ENCODE measurements at regions not wholly inside any gene's neighbourhood (a gene's known extent, or its start where the extent isn't known, plus 50 kb on each side); places are given as distances from the start of the nearest gene placed in this dataset.

DNA sequence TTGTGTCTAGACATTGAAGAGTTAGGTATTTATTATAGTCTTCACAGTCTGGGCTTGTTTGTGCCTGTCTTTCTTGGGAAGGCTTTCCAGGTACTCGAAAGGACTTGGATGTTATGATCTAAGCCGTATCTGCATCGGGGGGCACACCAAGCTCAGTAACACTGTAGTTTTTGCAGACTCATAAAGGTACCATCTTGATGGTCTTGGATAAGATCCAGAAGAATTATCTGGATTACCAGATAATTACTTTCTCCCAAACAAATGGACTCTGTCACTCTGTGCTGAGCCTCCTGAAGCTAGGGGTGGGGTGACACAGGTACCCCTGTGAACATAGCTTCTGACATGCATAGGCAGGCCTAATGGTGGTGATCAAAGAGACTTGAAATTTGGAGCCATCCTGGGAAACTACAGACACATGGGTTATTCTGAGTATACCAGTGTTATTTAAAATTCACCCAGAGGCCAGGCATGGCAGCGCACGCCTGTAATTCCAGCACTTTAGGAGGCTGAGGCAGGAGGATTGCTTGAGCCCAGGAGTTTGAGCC lies 238.6 kb upstream of the TPM1 start:
- no peak for DNase-seq (ENCODE audit: low spot score)

DNA sequence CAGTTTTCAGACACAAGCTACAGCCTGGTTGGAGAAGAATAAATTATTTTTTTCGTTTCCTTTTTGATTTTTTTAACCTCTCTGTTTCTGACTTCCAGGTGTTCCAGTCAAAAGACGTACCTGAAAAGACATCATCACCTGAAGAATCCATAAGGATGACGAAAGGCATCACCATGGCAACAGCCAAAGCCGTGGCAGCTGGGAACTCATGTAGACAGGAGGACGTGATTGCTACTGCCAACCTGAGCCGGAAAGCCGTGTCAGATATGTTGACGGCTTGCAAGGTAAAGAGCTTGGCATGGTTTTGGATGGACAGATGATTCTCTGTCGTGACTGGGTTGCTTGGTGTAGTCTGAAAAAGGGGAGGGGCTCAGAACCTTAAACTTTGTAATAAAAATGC lies 237.0 kb upstream of the TPM1 start:
- DNase-seq (ENCODE audit: low spot score): no peak

DNA sequence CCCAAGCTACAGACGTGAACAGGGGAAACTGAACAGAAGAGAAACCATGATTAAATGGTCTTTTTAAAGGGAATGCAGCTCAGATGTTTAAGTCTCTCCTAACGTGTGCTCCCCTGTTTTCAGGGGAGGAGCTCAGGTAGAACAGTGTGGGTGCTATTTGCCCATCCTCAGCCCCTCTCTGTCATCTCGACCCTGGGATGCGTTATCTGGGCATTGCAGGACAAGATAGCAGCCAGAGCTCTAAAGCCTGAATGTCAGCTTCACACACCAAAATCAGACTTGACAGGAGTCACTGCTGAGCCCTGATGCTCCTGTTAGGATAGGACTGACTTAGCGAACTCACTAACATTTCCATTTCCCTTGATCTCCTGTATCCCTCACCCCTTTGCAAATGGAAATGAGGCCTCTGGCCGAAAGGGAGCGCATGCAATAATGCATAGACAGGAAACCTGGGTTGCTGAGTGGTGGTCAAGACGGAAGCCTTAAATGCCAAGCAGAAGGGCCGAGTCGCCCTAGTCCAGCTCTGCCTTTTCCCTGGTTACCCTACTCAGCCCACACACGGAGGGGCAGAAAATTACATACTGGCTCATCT lies 234.9 kb upstream of the TPM1 start:
- DNase-seq (ENCODE audit: low spot score): no peak

DNA sequence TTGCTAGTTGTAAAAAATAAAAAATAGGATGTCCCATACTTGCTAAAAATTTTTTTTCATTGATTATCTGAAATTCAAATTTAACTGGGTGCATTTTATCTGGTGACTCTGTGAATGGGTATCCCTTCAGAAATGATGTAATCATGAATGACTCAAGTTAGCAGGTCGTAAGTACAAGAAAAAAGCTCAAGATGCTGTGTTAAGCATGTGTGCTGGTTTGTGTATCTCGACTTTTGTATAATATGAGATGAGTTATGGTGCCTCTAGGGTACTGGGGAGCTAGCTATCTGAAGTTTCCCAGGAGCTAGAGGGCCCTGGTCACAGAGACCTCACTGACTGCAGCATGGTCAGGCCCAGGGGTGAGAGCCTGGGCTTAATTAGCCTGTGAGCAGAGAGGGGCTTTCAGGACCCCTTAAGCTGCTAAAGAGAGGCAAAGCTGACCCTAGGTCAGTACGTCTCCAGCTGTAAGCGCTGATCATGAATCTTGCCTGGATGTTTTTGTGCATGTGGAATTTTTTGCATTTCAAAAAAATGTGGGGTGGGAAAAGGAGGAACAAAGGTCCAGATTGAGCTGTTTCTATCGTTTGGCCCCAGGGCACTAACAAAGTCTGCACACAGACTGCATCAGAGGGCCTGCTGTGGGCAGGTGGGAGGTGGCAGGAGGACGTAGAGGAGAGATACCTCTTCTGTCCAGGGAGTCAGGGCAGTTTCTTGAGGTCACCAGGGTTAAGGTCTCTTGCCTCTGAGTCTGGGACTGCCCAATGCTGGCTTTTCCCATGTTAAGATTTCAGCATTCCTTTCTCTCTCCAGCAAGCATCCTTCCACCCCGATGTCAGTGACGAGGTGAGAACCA lies 233.2 kb upstream of the TPM1 start:
- DNase-seq (ENCODE audit: low spot score): peak; percentile 45

DNA sequence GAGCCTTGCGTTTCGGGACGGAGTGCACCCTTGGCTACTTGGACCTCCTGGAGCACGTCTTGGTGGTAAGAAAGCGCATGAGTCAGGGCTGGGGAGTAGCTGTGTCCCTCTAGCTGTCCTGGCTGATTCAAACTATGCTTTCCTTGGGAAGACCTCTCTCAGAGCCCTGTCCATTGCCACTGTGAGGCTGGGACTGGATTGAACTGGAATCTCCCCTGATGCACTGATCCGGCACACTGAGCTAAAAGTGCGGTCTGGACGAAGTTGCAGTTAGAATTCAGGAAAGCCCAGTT lies 232.6 kb upstream of the TPM1 start:
- no peak for DNase-seq (ENCODE audit: low spot score)

DNA sequence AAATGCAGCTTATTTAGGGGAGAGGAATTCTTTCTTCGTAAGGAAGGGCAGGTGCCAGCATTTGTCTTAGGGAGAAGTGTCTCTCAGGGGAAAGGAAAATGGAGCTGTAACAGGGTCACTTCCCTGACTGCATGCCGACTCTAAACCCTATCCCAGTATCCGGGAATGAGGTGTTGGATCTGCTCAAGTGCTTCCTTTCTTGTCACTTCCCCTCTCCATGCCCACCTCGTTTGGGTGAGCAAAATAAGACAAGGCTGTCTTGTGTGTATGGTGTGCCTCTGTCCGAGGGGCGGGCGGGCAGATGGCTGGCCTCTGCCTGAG lies 230.1 kb upstream of the TPM1 start:
- DNase-seq (ENCODE audit: low spot score): no peak

DNA sequence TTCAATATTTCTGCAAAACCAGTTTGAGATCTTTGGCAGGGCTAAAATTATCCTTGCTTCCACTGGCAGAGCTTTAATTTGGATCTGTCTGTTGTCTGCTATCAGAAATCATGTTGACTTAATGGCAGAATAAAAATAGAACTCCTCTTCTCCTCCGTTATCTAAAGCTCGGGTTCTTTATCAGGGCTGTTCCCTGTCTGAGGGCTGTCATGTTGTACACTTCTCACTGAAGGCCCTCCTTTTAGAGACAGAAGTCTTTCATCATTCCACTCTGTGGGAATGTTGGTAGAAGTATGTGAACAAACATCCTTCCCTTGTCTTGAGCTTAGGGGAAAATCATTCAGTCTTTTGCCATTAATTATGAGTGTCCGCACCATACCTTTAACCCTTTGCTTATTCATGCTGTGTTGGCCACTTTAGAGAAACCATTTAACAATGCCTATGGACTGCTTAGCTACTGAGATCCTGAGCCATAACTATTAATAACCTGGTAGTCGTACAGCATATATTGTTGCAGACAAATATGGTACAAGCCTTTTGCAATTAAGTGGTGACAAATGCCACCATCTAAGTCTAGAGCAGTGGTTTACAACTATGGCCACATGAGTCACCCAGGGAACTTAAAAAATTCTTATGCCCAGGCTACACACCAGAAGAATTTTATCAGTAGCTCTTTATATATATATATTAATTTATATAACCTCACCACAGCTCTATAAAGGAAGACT lies 226.0 kb upstream of the TPM1 start:
- DNase-seq (ENCODE audit: low spot score): no peak

DNA sequence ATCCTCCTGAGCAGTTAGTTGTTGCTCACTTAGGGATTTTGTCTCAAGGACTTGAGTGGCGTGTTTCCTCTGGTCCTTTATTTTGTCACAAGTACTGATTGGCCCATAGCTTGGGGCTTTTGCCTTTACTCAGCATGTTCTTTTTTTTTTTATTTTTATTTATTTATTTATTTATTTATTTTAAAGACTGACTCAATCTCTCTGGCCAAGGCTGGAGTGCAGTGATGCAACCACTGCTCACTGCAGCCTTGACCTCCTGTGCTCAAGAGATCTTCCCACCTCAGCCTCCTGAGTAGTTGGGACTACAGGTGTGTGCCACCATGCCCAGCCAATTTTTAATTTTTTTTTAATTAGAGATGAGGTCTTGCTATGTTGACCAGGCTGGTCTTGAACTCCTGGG lies 223.9 kb upstream of the TPM1 start:
- no peak for DNase-seq (ENCODE audit: low spot score)

DNA sequence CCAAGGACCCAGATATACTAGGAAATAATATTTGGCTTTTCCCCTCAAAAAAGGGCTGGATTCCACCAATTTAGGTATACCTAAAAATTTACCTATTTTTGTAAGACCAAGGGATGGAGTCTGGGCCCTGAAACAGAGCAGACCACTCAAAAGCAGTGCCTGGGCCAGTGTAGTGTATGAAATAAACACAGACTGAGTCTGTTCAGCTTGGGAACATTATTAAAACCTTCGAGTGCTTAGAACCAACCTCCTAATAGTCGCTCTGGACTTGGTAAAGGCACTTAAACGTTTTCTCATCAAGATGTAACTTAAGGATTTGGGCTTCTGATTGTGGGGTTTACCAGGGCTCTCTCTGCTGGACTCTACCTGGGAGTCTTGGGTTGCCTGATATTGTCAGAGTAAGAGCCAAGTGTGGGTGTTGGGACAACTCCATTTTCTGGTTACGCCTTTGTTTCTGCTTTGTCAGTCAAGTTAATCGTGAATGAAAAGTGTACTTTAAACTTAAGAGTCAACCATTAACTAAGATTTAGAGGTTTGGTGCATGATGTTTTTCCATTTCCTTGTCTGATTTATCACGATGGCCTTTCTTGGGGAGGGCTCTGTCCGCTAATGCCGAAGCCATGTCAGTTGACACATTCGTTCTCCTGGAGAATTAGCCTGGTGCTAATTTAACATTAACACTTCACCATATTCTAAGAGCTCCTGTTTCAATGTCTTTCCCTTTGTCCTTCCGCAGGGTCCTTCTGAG lies 221.0 kb upstream of the TPM1 start:
- DNase-seq (ENCODE audit: low spot score): no peak

DNA sequence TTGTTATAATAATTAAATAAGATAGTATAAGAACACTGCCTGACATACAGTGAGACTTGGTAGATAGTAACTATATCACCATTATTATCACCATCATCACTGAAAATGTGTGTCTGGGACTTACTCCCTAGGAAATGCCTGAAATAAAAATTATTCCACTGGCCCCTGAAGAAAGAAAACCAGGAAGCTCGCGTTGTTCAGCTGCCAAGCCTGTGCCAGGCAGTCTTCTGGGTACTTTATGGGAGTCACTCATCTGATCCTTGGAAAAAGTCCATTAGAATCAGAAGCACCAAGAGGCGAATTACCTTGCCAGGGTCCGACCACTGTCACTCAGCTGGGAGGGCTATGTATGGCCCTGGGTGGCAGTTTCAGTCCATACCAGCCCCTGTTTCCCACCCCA lies 220.3 kb upstream of the TPM1 start:
- no peak for DNase-seq (ENCODE audit: low spot score)

DNA sequence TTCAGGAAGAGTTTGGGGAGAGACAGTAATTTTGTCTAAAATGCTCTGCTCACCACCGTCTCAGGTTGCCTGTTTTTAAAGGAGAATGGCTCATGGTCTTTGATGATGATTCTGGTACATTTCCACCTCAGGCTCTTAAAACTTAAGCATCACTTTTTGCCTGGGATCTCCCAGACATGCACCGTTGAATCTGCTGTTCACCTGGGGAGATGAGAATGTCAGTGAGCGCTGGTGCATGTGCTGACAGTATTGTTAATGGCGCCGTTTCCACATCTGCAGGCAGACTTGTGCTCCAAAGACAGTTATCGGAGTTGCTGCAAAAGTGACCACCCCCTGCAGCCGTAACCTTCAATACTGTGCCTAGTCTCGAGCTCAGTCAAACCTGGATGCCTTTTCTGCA lies 219.0 kb upstream of the TPM1 start:
- no peak for DNase-seq (ENCODE audit: low spot score)

DNA sequence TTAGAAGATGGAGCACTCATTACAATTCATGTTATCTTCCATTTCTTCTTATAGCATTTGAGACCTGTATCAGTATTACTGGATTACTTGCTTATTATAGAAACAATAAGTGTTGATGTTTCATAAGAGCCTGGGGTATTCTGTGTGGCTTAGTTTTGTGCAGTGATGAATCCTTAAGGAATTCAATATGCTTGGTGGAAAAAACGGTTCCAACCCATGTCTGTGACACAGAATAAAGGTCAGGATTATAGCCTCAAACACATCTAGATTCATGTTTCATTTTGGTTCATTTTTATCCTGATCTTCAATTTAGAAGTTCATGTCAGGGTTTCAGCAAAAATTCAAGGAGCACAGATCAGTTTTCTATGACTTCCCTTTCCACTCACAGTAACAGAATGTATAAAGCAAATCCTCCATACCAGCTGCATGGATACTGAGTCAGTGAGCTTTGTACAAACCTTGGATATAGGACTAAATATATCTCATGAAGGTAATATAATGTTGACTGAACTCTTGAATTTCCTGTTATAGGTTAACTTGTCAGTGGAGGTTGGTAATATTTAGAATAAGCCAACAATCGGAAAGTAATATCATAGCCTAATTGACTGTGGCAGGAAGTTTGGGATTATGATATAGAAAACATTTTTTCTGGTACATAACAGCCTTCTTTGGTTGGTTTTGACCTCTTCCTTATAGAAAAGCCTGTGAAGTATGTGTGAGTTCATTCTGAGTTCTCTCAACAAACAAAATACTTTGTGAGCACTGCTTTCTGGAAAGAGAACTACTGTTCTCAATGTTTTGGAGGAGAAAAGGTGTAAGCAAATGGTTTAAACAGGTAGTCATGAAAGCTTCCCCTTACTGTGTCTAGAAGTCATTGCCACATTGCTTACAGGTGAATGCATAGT lies 218.2 kb upstream of the TPM1 start:
- peak; percentile 18 for DNase-seq (ENCODE audit: low spot score)

DNA sequence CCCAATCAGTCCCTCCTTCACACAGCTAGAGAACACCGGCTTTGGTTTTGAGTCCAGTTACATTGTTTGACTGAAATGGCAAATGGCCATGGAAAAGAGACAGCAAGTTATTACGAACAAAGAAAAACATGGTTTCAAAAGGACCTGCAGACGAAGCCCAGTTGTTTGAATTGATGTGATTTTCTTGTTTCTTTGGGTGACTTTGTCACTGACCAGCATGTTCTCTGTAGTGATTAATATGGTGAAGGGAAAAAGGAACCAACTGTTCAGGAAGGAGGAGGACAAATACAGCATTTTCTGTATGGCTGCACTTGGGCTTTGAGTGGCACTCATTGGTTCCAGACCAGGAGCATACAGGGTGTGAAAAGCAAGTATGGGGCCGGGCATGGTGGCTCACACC lies 217.4 kb upstream of the TPM1 start:
- no peak for DNase-seq (ENCODE audit: low spot score)

DNA sequence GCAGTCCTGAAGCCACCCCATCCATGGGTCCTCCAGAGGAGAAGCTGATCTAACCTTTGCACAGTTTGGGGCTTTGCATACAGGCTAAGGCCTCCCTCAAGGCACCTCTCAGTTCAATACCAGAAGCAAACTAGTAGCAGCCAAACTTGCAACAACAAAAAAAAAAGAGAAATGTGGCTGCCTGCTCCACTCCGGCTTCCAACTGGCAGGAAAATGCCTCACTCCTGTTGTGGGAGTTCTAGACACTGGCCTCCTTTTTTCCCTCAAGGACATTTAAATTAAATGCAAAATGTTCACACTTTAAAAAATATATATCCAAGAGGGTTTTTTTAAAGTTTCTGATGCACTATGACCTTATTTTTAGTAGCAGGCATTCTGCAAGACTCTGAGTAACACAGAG lies 216.0 kb upstream of the TPM1 start:
- no peak for DNase-seq (ENCODE audit: low spot score)

DNA sequence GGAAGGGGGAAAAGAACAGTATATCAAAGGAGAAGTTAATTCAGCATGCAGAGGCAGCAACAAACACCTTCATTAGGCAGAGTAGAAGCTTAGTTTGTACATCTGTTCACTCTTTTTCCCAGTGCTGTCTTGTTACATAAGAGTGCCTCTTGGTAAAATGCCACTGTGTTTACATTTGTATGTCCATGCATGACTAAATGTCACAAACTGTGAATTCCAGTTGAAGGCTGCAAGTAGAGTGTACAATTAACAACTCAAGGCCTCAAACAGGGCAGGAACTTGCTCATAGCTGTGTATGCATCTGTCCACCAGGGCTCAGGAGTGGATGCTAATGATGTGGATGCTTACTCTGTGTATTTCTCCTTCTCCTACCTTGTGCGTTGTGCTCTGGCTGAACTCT lies 214.2 kb upstream of the TPM1 start:
- DNase-seq (ENCODE audit: low spot score): no peak

DNA sequence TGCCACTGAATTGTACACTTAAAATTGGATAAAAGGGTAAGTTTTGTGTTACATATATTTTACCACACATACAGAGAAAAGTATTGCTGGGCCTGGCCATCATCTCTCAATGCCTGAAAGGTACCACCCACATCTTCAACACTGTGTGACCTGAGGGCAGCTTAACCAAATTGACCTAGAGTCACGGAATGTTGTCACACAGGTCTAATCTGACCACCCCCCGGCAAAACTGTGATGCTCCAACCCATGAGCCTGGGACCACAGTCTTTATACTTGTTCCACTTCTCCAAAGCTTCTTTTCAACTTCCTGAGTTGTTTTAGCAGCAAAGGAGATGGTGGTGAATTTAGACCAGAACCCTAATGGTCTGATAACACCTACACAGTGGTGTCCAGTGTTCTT lies 210.3 kb upstream of the TPM1 start:
- no peak for DNase-seq (ENCODE audit: low spot score)

DNA sequence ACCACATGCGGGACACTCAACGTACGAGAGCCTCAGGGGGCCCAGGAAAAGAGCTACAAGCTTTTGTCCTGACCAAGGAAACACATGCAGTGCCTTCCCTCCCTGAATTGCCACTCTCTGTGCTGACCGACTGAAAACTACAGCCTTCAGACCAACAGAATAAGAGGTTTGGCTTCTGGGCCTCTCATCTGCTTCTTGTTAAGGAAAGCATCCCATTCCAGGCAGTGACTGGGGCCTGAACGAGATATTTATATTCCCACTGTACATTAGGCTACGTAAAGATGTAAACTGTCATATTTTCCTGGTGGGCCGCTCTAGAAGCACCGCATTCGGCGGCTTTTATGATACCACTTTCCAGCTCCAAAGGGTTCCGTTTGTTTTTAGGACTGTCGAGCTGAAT lies 208.9 kb upstream of the TPM1 start:
- no peak for DNase-seq (ENCODE audit: low spot score)

DNA sequence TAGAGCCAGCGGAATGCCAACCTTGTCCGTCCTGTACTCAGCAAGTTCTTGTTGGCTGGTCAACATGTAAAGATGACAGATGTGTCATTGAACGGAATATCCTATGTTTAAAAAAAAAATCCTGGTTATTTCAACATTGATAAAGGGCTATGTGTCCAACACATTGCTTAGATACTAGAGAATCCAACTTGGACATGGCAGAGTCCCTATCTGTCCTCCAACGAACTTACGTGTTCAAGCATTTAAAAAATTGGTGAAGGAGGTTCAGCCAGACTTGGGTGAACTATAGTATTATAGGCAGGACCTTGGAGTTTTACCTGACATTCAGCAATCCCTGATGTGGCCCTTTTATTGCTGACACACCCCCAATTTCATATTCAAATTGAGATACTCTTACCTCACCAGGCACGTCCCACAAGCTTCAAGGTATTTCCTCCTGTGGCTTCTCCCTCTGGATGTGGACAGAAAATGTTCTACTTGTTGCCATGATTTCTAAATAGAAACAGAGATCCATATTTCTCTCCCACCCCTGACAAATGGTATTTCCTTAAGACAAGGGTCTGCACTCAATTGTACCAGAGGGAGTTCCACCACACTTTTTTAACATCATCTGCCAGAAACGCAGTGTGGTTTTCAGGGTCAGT lies 207.7 kb upstream of the TPM1 start:
- DNase-seq (ENCODE audit: low spot score): no peak

DNA sequence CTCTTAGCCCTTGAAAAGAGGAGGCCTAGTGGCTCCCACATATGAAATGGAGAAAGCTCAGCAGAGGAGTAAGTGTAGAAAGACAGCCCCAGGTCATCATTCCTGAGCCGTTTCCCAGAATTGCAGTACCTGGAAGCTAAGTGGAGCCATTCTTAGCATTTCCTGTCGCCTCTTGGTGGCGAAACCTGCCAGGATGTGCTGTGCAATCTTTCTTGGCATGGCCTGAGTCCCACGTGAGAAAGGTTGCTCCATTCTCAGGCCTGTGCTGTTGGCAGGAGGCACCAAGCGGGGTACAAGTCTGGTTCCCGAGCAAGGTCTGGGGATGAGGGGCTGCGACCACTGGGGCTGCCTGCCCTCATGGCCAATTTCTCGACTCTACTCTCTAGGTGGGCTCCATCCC lies 207.2 kb upstream of the TPM1 start:
- DNase-seq (ENCODE audit: low spot score): no peak

DNA sequence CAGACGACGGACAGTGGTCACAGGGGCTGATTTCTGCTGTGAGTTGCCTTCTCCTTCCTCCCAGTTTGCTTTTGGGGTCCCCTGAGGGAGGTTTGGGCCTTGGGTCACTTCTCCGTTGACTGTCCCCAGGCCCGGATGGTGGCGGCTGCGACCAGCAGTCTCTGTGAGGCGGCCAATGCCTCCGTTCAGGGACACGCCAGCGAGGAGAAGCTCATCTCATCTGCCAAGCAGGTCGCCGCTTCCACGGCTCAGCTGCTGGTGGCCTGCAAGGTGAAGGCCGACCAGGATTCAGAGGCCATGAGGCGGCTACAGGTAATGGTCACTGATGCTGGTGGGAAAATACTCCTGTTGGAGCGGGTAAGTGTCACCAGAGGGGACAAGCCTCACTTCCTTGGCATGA lies 206.8 kb upstream of the TPM1 start:
- no peak for DNase-seq (ENCODE audit: low spot score)

Measured in COLO829 (cell line).